GM19463 (cell line): ENCODE measurements at regions not wholly inside any gene's neighbourhood (a gene's known extent, or its start where the extent isn't known, plus 50 kb on each side); places are given as distances from the start of the nearest gene placed in this dataset.

Experiments used
- ATAC-seq: cut with Tn5 transposase; IDR thresholded peaks from one replicate; pipeline ENCODE4 v1.9.1; 2021; ENCODE audit warnings: mild to moderate bottlenecking, moderate library complexity; ENCODE audit not compliant: unreplicated experiment

- ATAC-seq: no peak
Observed at GRCh38 chr2:147384659-147385058, 460.2 kb upstream of the ACVR2A start.

DNA sequence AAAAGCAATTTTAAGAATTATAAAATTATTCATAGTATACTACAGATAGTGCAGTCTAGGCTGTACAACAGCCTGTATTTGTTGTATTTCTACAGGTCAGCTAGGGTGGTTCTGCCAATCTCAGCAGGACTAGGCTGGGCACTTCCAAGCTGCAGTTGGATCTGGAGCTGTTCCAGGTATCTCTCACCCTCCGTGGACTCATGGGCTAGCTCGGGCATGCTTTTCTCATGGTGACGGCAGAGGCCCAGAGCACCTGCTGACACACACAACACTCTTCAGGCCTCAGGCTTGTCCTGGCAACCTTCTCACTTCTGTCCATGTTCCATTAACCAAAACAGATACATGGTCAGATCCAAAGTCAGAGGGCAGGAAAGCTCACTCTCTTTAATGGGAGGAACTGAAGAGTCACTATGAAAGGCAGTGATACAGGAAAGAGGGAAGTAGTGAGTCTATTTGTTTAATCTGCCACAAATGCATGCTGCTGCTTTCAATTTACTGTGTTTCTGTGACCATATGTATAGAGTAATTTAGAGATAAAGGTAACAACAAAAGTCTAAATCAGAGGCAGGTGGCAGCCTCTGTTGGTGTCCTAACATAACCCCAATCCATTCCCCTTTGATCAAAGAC is 462.4 kb upstream of the ACVR2A start:
- no peak for ATAC-seq

DNA sequence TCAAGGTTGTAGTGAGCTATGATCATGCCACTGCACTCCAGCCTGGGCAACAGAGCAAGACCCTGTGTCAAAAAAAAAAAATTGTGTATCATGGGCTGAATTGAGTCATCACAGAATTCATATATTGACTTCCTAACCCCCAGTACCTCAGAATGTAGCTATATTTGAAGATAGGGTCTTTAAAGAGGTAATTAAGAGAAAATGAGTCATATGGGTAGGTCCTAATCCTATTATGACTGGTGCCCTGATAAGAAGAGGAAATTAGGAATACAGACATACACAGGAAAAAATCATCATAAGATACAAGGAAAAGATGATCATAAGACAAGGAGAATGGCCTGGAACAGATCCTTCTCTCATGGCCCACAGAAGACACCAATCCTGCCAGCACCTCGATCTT is 466.4 kb upstream of the ACVR2A start:
- no peak for ATAC-seq

DNA sequence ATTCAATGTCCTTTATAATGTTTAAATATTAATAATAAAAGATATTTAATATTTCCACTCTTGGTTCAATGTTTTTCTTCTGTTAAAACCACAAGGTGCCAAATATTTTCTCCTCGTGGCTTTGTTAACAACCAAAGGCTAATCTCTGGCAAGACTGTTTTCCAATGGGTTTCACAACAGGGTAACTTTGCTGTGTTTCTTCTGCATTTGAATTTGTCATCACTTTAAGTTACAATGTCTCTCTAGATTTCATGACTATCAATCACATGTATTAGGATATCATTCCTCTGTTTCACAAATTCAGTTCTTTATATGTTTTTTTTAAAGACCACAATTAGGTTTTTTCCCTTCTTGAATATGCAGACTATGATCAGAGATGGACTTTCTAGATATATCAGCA is 469.8 kb upstream of the ACVR2A start:
- ATAC-seq: no peak

GRCh38 chr2:147374423-147374811 is 470.4 kb upstream of the ACVR2A start:
- no peak for ATAC-seq

DNA sequence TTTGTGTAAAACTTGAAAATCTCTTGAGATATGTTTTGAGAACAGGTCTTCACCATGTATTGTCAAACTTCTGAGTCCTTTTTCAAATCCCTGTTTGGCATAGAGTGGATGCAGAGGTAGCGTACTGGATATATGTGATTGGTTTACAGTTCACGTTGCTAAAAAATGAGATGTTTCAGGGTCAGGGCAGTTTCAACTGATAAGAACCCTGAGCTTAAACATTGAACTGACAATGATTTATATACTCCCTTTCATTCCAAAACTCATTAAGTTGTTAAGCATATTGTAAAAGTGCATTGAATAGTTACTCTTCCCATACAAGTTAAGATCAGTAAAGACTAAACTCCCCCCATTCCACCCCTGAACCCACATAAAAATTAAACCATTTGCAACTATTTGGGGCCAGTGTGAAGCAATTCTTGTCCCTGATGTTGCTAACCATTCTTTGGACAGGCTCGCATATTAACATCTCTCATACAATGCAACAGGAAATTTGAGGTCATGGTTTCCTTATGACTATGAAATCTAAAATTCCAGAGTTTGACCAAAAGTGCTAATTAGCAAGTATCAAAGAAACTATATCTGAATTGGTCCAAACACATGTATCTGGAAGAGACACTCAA is 470.9 kb upstream of the ACVR2A start:
- ATAC-seq: no peak

- ATAC-seq: no peak
Observed at GRCh38 chr2:147368306-147368705, 476.5 kb upstream of the ACVR2A start.

GRCh38 chr2:147366279-147366678 is 478.6 kb upstream of the ACVR2A start:
- ATAC-seq: no peak

- no peak for ATAC-seq
Observed at GRCh38 chr2:147365622-147366021, 479.2 kb upstream of the ACVR2A start.

DNA sequence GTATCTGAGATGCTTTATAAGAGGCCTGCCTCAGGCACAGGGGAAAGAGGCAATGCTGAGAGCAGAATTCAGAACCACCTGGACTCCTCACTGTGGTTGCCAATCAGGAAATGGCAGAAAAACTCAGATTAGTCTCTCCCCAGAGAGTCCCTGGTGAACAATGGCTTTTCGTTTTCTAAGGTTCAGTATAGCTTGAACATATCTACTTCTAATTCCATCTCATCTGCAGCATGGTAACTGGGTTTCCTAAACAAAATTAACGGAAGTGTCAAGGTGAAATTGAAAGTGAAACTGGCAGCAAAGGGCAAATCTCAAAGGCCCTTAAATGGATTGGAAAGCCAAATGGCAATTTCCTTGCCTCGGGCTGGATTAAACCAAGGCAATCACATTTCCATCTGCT is 480.2 kb upstream of the ACVR2A start:
- ATAC-seq: peak; percentile 61

DNA sequence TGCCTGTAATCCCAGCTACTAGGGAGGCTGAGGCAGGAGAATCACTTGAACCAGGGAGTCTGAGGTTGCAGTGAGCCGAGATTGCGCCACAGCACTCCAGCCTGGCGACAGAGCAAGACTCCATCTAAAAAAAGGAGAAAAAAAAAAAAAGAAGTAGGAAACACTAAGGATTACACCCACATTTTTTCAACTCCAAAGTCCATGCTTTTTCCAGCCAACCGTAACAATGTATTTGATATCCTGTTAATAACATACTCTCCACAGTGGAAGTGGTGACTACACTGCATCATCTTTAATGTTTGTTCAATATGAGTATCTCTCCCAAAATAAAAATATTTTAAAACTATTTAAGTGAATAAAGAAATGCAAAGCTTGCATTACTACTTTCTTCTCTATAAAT is 481.6 kb upstream of the ACVR2A start:
- ATAC-seq: no peak

DNA sequence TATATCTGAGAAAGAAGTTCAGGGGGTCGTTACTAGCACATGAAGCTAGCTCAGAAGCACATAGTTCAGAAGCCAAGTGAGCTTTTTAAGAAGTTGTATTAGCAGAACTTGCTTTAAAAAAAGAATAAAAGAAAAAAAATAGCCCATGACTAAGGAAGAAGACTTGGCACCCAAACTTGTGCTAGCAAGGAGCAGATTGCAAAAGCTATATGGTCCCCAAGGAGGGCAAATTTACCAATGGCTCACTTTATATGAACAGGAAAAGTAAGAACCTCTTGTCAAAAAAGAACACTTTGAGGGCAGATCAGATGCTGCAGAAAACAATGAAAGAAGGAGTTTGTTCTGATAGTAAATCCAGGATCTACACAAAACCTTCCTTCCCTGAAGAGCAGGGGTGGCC is 486.5 kb upstream of the ACVR2A start:
- no peak for ATAC-seq

DNA sequence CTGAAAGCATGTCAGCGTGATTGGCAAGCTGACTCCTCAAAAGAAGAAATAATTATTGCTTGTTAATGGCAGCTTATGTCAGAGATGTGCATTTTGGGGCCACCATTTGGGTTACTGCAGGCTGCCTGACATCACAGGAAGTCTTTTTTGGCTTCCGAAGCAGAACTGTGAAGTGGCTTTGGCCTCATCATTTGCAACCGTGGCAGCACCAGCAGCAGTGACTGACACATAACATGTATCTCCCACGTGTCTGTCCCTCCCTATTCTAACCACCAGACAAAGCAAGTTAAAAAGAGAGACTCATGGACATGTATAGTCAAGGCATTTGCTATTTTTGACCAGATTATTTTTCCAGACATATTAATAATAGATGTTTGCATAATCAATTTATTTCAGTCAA is 488.7 kb upstream of the ACVR2A start:
- no peak for ATAC-seq

GRCh38 chr2:147355706-147356105 is 489.1 kb upstream of the ACVR2A start:
- ATAC-seq: no peak

GRCh38 chr2:147353072-147353381 is 491.8 kb upstream of the ACVR2A start:
- ATAC-seq: no peak

DNA sequence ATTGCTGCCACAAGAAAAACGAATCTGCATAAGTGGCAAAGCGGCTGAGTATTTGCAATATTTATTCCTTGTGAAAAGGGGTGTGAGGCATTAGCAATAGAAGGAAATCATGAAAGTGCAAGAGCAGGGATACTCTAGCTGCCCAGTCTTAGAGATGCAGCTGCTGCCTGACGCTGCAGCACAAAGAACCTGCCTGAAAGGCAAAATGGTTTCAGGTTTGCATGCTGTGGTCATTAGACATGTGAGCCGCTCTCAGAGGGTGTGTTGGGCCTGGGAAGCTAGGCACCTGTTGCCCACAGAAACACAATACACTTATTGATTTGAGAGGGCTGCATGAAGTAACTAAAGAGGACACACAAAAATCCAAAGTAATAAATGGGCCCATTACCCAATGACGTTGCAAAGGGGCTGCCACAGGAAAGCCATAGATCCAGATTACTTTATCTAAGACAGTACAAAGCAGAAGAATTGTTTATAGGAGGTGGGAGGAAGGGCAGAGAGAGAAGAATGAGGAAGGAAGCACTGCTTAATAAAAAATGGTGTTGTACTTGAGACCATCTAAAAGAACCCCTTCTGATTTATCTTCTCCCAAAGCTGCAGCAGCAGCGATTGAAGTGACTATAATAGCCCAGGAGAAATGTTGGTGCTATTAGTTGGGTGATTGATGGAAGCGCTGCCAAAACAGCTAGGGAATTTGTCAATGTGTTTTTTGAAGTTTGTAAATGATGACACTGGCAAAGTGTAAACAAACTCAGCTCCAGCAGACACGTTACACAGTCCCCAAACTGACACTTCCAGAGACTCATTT is 492.4 kb upstream of the ACVR2A start:
- ATAC-seq: no peak

GRCh38 chr2:147351784-147352183 is 493.0 kb upstream of the ACVR2A start:
- no peak for ATAC-seq

- ATAC-seq: no peak
Observed at GRCh38 chr2:147348931-147349555, 495.8 kb upstream of the ACVR2A start.

GRCh38 chr2:147346142-147346541 is 498.7 kb upstream of the ACVR2A start:
- ATAC-seq: no peak

- no peak for ATAC-seq
Observed at GRCh38 chr2:147345246-147345645, 499.6 kb upstream of the ACVR2A start.

- no peak for ATAC-seq
Observed at GRCh38 chr2:147342329-147342728, 502.5 kb upstream of the ACVR2A start.
